HG02970 (cell line): ENCODE measurements at regions not wholly inside any gene's neighbourhood (a gene's known extent, or its start where the extent isn't known, plus 50 kb on each side); places are given as distances from the start of the nearest gene placed in this dataset.
"Not testable (repeated sequence)": the region's sequence is repeated elsewhere in the genome, so short reads cannot be mapped to it uniquely, and the experiment has no call there.

Experiments used
- ATAC-seq: cut with Tn5 transposase; IDR thresholded peaks from one replicate; pipeline ENCODE4 v1.9.1; 2021; ENCODE audit warnings: mild to moderate bottlenecking, moderate library complexity, moderate number of reproducible peaks; ENCODE audit not compliant: unreplicated experiment, low FRiP score

DNA sequence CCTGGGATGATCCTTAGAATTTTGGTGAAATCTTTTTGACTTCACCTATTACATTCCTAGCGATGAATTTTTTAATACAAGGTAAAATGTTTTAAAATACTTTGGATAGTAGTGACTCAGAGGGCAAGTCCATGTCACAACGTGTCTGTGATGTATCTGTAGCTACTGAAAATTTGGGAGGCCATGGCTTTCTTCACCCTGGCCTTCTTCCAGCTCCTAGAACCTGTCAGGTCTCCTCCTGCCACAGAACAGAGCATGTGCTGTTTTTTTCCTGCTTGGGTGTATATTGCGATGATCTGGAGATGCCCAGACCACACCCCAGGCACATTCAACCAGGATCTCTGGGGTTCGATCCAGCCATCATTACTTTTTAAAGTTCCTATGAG is 194.4 kb downstream of the BTBD3 start:
- ATAC-seq, result no peak

DNA sequence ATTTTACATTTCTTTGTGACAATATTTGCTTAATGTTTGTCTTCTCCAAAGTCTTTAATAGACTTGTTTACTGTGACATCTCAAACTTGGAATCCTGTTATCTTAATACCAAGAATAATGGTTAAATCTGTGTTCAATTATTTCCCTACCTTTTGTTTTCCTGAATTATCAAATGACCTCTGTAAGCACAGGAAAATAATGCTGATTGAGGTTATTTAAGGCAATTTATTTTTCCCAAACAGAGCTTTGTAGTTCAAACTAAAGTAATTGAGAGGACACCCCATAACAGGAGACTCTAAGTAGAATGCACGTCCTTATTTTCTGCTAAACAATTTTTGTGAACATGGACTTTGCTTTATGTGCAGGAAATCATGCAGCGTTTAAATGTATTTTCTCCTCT is 195.0 kb downstream of the BTBD3 start:
- ATAC-seq, result no peak

DNA sequence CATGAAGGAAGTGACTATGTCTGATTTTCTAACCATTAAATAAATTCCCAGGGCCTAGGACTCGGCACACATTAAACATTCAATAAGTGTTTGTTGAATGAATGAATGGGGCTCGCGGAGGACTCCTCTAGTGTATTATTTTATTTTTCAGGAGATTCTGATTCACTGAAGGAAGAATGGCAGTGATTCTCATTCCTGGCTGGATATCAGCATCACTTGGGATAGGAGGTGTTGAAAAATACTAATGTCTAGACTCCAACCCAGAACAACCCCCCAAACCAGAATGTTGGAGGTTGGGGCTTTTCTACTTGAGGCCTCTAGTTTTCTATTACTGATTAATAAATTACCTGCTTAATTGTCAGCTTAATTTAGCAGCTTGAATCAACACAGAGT is 195.4 kb downstream of the BTBD3 start:
- ATAC-seq, result no peak

DNA sequence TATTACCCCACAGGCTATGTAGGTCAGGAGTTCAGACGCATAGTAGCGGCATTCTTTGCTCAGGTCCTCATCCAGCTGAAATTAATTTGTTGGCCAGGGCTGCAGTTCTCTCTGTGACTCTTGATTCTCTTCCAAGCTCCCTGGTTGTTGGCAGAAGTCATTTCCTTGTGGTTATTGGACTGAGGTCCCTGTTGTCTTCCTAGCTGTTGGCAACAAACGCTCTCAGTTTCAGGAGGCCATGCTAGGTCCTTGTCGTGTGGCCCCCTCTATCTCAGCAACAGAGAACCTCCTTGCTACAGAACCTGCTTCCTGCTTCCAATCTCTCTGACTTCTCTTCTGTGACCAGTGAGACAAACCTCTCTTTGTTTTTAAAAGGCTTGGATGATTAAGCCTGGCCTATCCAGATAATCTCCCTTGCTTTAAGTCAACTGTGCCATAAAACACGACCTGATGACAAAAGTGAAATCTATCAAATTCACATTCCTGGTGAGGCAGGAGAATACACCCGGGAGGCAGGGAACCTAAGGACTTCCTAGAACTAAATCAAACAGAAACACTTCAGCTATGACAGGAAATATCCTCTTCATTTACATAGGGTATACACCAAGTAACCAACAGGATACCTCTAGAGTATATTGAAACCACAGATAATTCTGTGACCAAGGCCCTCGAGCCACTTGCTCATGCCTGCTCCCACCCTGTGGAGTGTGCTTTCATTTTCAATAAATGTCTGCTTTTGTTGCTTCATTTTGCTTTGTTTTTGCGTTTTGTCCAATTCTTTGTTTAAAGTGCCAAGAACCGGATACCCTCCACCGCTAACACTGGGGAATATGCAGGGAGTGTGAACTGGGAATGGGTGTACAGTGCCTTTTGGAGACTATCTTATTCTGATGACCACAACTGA is 196.0 kb downstream of the BTBD3 start:
- ATAC-seq, result no peak

DNA sequence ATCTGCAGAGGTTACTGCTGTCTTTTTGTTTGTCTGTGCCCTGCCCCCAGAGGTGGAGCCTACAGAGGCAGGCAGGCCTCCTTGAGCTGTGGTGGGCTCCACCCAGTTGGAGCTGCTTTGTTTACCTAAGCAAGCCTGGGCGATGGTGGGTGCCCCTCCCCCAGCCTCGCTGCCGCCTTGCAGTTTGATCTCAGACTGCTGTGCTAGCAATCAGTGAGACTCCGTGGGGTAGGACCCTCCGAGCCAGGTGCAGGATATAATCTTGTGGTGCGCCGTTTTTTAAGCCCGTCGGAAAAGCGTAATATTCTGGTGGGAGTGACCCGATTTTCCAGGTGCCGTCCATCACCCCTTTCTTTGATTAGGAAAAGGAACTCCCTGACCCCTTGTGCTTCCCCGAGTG is 211.4 kb downstream of the BTBD3 start:
- ATAC-seq, result not testable (repeated sequence)

DNA sequence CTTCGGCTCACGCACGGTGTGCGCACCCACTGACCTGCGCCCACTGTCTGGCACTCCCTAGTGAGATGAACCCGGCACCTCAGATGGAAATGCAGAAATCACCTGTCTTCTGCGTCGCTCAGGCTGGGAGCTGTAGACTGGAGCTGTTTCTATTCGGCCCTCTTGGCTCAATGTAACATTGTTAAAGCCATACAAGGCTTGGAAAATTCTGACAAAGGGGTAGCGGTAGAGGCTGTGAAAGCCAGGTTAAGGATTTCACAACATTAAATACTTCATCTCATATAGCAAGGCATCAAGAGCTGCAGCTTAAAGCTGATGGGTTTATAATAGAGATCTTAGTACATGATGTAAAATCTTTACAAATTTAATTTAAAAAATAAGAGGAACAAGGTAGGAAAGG is 211.8 kb downstream of the BTBD3 start:
- ATAC-seq, result not testable (repeated sequence)

DNA sequence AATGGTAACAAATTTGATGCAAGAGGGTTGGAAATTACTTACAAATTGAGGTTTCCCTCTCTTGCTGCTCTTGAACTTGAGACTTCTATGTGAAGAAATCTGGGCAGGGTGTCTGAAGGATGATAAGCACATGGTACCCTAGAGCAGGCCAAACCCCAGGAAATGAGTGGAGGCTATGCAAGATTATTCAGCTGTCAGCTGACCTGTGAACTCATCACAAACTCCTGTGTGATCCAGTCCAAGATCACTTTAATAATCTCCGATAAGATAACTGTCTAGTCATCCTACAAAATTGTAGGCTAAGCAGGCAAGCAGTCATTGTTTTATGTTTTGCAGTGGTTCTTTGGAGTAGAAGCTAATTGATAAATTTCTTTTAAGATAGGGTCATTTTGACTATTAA is 213.1 kb downstream of the BTBD3 start:
- ATAC-seq, result no peak

DNA sequence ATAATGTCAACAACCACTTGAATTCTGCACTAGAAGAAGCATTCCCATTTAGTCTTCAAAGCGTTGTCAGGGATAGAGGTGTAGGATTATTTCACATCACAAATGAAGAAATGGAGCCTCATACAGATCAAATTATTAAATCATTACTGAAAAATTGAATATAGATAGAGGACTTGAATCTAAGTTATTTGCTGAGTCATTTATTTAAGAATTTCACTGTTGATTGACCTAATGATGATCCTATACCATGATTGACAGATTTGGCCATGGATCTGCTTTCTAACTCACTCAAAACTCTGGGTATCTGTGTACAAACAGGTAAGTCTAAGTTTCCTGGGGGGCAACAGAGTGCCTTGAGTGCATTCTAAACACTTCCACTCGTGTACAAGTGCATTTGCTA is 215.9 kb downstream of the BTBD3 start:
- no peak for ATAC-seq

DNA sequence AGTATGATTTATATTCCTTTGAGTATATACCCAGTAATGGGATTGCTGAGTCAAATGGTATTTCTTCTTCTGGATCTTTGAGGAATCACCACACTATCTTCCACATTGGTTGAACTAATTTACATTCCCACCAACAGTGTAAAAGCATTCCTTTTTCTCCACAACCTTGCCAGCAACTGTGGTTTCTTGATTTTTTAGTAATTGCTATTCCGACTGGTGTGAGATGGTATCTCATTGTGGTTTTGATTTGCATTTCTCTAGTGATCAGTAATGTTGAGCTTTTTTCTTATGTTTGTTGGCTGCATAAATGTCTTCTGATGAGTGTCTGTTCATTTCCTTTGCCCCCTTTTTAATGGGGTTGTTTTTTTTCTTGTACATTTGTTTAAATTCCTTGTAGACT is 228.3 kb downstream of the BTBD3 start:
- not testable (repeated sequence) for ATAC-seq

DNA sequence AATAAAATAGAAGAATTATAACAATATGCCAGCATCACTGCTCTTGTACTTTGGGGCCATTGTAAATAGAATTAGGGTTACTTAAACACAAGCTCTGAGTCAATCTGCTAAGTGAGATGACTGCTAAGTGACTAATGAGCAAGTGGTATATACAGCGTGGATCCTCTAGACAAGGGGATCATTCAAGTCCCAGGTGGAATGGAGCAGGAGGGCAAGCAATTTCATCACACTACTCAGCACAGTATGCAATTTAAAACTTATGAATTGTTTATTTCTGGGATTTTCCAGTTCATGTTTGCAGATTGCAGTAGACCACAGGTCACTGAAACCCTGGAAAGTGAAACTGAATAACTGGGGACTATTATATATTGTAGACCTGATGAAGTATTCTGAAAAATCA is 235.3 kb downstream of the BTBD3 start:
- ATAC-seq, result no peak

DNA sequence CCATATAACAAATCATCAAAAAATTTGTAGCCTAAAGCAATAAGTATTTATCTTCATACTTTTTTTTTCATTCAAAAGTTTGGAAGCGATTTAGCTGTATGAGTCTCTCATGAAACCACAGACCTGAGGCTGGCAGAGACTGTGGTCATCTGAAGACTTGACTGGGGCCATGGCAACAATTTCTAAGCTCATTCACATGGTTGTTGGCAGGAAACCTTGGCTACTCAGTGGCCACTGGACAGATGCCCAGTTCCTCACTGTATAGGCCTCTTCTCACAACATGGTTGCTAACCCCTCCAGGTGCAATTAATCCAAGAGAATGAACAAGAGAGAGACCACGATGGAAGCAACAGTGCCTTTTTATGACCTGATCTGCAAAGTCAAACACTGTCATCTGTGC is 235.9 kb downstream of the BTBD3 start:
- no peak for ATAC-seq

DNA sequence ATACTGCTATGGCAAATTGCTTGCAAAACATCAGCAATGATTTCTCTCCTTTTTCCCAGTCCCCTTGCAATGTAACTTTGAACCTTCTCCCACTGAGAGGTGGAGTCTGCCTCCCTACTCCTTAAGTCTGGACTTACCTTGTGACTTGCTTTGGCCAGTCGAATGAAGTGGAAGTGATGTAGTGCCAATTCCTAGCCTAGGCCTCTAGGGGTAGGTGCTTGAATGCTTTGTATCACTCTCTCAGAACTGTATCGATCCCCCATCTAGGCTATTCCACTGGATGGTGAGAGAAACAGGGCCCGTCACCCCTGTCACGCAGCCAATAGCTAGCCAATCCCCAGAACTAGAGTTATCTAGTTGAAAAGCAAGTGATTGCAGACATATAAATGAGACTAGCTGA is 238.6 kb downstream of the BTBD3 start:
- ATAC-seq, result no peak

DNA sequence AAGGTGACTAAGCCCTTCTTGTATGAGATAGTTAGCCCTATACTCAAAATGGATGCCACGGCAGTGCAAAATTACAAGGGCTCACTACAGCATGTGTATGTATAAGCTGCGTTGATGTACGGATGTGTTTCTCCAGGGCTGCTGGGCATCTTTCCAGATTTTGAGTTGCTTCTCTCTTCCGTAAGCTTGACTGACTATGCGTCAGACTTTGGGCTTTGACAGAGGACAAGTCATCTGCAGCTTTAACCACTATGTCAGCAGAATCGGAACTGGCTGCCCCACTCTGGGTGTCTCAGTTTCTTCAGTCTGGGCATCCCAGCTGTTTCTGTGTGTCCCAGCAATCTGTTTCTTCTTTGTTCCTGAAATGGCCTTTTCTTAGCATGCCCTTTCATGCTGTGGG is 241.6 kb downstream of the BTBD3 start:
- ATAC-seq, result no peak

DNA sequence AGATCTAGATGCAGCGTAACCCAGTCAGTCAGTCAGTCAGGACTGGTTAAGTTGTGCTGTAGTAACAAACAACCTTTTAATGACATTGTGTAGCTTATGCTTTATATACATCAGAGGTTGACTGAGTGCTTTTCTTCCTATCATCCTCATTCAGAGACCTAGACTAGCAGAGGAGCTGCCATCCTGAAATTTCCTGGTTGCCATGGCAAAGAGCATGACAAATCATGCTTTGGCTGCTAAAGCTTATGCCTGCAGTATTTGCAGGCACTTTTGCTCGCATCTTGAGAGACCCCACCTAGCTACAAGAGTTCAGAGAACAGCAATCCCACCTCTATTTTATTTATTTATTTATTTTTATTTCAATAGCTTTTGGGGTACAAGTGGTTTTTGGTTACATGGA is 244.0 kb downstream of the BTBD3 start:
- no peak for ATAC-seq

DNA sequence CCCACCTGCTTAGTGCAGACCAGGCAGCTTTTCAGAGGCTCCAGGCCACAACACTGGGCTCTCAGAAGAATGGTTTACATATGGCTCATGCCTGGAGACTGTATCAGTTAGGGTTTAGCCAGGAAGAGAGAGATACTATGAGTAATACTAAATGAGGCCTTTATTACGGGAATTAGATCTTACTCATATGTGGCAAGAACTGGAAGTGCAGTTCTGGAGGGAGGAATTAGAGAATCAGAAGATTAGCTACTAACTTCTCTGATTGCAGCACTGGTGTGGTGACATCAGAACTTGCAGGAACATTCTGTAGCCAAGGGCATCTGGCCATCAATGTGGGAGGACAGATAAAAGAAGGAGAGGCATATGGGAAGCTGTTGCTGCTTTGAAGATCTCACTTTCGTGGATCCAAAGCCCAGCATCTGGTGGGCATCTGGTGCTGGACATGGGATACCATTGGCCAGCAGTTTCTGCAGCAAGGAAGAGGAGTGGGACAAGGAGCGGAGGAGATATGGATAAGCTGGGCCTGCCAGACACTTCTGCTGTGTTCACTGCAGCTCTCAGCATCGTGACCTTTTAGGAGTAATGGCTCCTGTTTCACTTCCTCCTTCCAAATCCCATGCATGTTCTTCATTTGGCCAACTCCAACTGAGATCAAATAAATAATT is 248.5 kb downstream of the BTBD3 start:
- no peak for ATAC-seq

DNA sequence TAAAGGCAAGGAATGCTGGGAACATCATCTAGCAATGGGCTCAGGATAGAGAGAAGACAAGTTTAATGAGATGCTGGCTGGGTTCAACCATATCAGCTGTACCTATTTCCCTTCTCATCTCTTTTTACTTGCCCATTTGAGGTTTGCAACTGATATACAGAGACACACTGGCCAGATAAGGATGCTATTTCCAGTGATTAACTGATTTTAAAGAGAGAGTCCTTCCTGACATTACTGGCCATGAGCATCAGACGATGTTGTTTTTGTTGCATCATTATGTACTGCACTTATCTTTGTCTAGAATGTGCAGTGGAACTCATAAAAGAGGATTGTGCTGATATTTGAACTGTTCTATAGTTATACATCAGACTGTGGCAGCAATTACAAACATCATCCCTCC is 252.7 kb downstream of the BTBD3 start:
- no peak for ATAC-seq

DNA sequence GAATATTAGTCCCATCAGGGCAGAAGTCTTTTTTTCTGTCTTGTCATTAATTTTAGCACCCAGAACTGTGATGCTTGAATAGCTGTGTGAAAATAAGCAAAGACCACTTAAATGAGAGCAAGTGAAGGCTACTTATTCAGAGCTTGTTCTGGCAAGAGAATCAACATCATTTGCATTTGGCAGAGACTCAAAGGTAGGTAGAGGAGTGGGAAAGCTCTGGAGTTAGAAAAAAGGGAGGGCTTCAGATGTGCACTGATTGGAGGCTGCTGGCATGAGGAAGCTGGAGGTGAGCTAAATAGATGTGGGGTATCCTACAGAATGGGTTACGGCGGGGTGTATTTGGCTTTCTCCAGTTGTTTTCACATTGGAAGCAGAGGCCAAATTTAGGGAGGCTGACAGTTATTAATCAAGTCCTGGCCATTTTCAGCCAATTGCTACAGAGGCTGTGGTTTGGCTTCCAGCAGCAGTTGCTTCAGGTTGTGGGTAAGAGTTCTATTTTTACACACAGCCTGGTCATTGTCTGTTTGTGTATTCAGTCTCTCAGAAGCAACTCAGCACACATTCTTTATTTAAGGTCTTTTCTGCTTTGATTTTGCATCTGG is 254.3 kb downstream of the BTBD3 start:
- no peak for ATAC-seq

DNA sequence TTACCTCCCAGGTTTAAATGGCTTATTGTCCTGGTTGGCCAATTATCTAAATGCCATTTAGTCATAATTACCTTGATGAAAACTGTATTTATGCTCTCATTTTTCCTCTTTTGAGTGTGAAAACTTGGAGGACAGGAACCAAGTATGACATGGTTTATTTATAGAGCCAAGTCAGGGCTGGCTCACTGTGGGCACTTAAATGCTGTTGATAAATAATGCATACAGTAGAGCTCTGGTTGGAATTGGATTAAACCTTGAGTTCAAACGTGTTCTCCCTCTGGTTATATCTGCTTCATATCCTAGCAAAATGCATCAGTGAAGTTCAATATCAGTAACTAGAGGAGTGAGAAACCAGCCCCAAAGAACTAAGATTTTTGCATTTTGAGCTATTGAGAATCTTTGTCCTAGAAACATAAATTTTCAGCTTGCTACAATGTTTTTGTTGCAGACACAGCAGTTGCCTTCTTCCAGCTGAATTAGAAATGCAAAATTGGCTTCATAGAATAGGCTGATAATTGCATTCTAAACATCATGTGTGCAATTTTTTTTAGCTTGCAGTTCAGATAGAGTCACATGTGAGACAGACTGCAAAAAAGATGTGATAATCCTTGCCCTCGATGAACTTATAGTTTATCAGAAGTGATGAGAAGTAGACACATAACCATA is 255.8 kb downstream of the BTBD3 start:
- no peak for ATAC-seq

DNA sequence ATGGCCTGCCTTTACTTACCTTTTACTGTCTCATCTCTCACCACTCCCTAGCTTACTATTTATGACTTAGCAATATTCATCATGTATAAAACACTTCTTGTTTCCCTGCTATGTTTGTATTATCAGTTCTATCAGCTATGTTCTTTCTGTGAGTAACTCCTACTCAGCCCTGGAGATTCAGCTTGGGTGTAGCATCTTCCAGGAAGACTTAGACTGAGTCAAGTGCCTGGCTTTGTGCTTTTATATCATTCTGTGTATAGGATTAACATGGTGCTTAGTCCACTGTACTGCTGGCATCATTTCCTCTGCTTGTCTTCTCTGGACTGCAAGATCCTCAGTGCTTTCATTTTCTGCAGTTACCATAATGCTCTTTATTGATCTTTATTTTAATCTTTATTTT is 257.8 kb downstream of the BTBD3 start:
- no peak for ATAC-seq

DNA sequence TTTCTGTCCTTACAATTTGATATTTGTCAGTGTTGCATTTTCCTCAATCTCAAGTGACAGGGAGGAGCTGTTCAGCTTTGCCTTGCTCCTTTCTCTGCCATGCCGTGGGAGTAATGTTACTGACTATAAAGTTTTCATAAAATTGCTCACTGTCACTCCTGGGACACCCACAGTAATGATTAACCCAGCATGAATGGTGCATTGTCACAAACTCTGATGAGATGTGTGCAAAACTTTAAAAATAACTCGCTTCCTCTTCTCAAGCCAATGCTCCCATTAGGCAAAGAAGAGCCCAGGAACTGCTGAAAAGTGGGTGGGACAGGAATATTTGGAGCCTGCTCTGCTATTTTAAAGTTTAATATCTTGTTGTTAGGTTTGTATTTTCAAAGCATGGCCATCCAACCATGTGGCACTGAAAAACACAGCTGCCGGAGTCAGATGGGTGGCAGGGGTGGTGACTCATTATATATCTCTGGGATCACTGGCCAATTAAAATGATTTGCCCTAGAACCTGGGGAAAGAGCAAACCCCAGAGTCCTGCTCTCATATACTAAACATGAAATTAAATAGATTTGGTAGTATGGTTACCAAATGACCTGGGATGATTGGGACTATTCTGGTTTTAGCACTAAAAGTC is 260.1 kb downstream of the BTBD3 start:
- no peak for ATAC-seq

DNA sequence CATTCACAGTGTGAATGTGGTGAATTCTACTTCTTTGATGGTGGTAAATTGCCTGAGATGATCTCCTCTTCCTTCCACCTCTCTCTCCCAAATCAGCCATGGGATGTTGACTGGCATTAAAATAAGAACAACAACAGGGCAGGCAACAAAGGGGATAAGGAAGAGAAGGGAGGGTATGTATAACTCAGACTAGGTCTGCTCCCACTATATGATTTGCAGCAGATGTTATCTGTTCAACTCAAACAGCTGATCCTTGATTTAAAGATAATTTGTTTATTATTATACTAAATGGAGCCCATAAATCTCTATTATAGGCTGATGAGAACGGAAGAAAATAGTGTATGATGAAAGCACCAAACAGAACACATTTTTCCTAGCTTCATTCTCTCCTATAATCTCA is 262.0 kb downstream of the BTBD3 start:
- ATAC-seq, result no peak
